ENCODE measurements at regions not wholly inside any gene's neighbourhood (a gene's known extent, or its start where the extent isn't known, plus 50 kb on each side); places are given as distances from the start of the nearest gene placed in this dataset.

DNA sequence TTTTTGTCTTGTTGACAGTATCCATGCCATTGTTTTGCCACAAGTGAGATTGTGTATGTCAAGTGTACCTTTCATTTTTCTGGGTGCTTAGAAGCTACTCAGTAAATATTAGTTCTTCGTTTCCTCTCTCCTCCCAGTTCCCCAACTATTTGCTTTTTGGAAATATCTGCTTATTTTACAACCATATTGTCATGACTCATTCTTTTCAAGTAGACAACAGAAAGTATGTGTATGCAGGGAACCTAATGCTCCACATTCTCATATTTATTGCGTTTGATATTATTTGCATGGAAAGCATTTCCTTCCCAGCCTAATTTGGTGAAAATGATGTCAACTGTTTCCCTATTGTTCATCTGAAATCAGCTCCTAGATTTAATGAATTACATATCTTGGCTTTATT, 483.7 kb upstream of the RIOK2 start:
- Histone ChIP-seq H3K9me3 (replicated peaks in 1 of 2; ENCODE audit: control insufficient read depth in 1 of 2, insufficient read depth in 1 of 2, low read length in 2 of 2) (no peaks in the 10 kb centered on the region), H2AFZ (ENCODE audit: insufficient read depth, low read depth, low read length, poor library complexity, severe bottlenecking) (no peak overlapping the region), H3K4me1 (ENCODE audit: control insufficient read depth in 1 of 2, insufficient read depth in 2 of 2, low read length in 2 of 2) (no peaks in the 10 kb centered on the region), H3K36me3 (replicated peaks in 1 of 2; ENCODE audit: control insufficient read depth in 1 of 2, insufficient read depth in 2 of 2, low read length in 2 of 2) (no peaks in the 10 kb centered on the region), H3K4me2 (replicated peaks; ENCODE audit: extremely low read depth, low read length, poor library complexity, severe bottlenecking) (no peak overlapping the region), H3K4me3 (replicated peaks in 1 of 3; ENCODE audit: low read depth in 2 of 3, low read length in 3 of 3) (no peak overlapping the region), H3K9ac (ENCODE audit: insufficient read depth, low read length, poor library complexity, severe bottlenecking) (no peak overlapping the region), H3K27me3 (ENCODE audit: control insufficient read depth in 2 of 2, insufficient read depth in 2 of 2, low read length in 2 of 2) (no peaks in the 10 kb centered on the region), H3K79me2 (ENCODE audit: insufficient read depth, low read length) (no peaks in the 10 kb centered on the region), H4K20me1 (ENCODE audit: insufficient read depth, low read length) (no peaks in the 10 kb centered on the region), H3K27ac (ENCODE audit: low read depth in 1 of 2, low read length in 2 of 2) (no peak overlapping the region)
- H3K36me3 Mint-ChIP-seq = no peaks in the 10 kb centered on the region
- intact Hi-C loops (cut with micrococcal nuclease) = no loop called here
- H3K27ac Mint-ChIP-seq = no peak overlapping the region
- no peaks in the 10 kb centered on the region for H3K4me1 Mint-ChIP-seq
- H3K9me3 Mint-ChIP-seq = peaks cover 0 to 8% (median 1%) of the 10 kb centered on the region in 7 donors
- H3K27me3 Mint-ChIP-seq (ENCODE audit: low read depth in 3 of 3) = peaks cover 0 to 2% (median 0%) of the 10 kb centered on the region in 3 donors
- no peak overlapping the region for H3K4me3 Mint-ChIP-seq
- TF ChIP-seq, protein P1, sequence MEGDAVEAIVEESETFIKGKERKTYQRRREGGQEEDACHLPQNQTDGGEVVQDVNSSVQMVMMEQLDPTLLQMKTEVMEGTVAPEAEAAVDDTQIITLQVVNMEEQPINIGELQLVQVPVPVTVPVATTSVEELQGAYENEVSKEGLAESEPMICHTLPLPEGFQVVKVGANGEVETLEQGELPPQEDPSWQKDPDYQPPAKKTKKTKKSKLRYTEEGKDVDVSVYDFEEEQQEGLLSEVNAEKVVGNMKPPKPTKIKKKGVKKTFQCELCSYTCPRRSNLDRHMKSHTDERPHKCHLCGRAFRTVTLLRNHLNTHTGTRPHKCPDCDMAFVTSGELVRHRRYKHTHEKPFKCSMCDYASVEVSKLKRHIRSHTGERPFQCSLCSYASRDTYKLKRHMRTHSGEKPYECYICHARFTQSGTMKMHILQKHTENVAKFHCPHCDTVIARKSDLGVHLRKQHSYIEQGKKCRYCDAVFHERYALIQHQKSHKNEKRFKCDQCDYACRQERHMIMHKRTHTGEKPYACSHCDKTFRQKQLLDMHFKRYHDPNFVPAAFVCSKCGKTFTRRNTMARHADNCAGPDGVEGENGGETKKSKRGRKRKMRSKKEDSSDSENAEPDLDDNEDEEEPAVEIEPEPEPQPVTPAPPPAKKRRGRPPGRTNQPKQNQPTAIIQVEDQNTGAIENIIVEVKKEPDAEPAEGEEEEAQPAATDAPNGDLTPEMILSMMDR (IDR thresholded peaks at IDR 0.05) = no peak
- no CpG with 5 or more reads among the region's 2 CpGs for WGBS (ENCODE audit: insufficient coverage)
- no peak for DNase-seq

DNA sequence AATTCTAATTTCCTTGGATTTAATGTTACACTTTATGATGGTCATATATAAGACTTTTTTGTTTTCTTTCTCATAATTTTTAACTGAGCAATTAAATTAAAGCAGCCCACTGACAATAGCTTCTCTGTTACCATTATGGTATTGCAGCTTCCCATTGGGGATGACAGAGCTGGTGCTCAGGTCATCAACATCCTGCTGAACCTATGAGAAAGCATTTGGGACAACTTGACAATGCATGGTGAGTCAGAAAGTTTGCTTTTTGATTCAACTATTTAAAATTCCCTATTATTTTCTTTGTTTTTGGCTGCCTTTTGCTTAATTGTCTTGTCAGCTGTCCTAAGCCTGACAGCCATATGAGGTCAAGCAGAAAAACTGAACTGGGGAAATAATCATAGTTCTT, 487.4 kb upstream of the RIOK2 start:
- Mint-ChIP-seq H3K4me1 (no peaks in the 10 kb centered on the region), H3K27ac (no peak overlapping the region), H3K36me3 (no peaks in the 10 kb centered on the region), H3K4me3 (no peak overlapping the region), H3K27me3 (ENCODE audit: low read depth in 3 of 3) (peaks cover 0 to 2% (median 0%) of the 10 kb centered on the region in 3 donors), H3K9me3 (peaks cover 0 to 8% (median under 1%) of the 10 kb centered on the region in 7 donors)
- H3K27ac ChIP-seq (ENCODE audit: low read depth in 1 of 2, low read length in 2 of 2) = no peak overlapping the region
- no peaks in the 10 kb centered on the region for H3K79me2 ChIP-seq (ENCODE audit: insufficient read depth, low read length)
- no peaks in the 10 kb centered on the region for H3K4me1 ChIP-seq (ENCODE audit: control insufficient read depth in 1 of 2, insufficient read depth in 2 of 2, low read length in 2 of 2)
- H2AFZ ChIP-seq (ENCODE audit: insufficient read depth, low read depth, low read length, poor library complexity, severe bottlenecking) = no peak overlapping the region
- no peaks in the 10 kb centered on the region for H3K36me3 ChIP-seq (replicated peaks in 1 of 2; ENCODE audit: control insufficient read depth in 1 of 2, insufficient read depth in 2 of 2, low read length in 2 of 2)
- no peak overlapping the region for H3K4me3 ChIP-seq (replicated peaks in 1 of 3; ENCODE audit: low read depth in 2 of 3, low read length in 3 of 3)
- intact Hi-C loops (cut with micrococcal nuclease) = no loop called here
- H3K9ac ChIP-seq (ENCODE audit: insufficient read depth, low read length, poor library complexity, severe bottlenecking) = no peak overlapping the region
- no peak for DNase-seq
- no peak overlapping the region for H3K4me2 ChIP-seq (replicated peaks; ENCODE audit: extremely low read depth, low read length, poor library complexity, severe bottlenecking)
- no peaks in the 10 kb centered on the region for H3K27me3 ChIP-seq (ENCODE audit: control insufficient read depth in 2 of 2, insufficient read depth in 2 of 2, low read length in 2 of 2)
- peaks cover 0 to 5% of the 10 kb centered on the region in 2 donors for H3K9me3 ChIP-seq (replicated peaks in 1 of 2; ENCODE audit: control insufficient read depth in 1 of 2, insufficient read depth in 1 of 2, low read length in 2 of 2)
- H4K20me1 ChIP-seq (ENCODE audit: insufficient read depth, low read length) = no peaks in the 10 kb centered on the region
- TF ChIP-seq, protein P1 (IDR thresholded peaks at IDR 0.05) = no peak
